ENCODE measurements at regions not wholly inside any gene's neighbourhood (a gene's known extent, or its start where the extent isn't known, plus 50 kb on each side); places are given as distances from the start of the nearest gene placed in this dataset.

GRCh38 chr14:100416921-100417860 is 94.1 kb downstream of the SLC25A47 start:
- Mint-ChIP-seq H3K9me3 (no peaks in the 10 kb centered on the region), H3K36me3 (peaks cover 4% of the 10 kb centered on the region), H3K4me3 (no peak overlapping the region), H3K27me3 (no peaks in the 10 kb centered on the region), H3K27ac (no peak overlapping the region), H3K4me1 (no peaks in the 10 kb centered on the region)
- DNase-seq (no peak), ATAC-seq (ENCODE audit: low read depth) (no peak)
- POLR2A ChIA-PET = no interaction called here

GRCh38 chr14:100419856-100420255 is 96.7 kb downstream of the SLC25A47 start:
- Mint-ChIP-seq H3K27ac (no peak overlapping the region), H3K4me3 (no peak overlapping the region), H3K9me3 (no peaks in the 10 kb centered on the region), H3K27me3 (no peaks in the 10 kb centered on the region), H3K4me1 (peaks cover 2% of the 10 kb centered on the region), H3K36me3 (peaks cover 2% of the 10 kb centered on the region)
- POLR2A ChIA-PET = no interaction called here
- DNase-seq (no peak), ATAC-seq (ENCODE audit: low read depth) (no peak)

- peaks cover 8% of the 10 kb centered on the region for H3K4me1 Mint-ChIP-seq
- DNase-seq (no peak), ATAC-seq (ENCODE audit: low read depth) (no peak)
- no peaks in the 10 kb centered on the region for H3K27me3 Mint-ChIP-seq
- no peak overlapping the region for H3K4me3 Mint-ChIP-seq
- no peak overlapping the region for H3K27ac Mint-ChIP-seq
- H3K9me3 Mint-ChIP-seq = no peaks in the 10 kb centered on the region
- POLR2A ChIA-PET = no interaction called here
- H3K36me3 Mint-ChIP-seq = peaks cover 2% of the 10 kb centered on the region
Observed at GRCh38 chr14:100421756-100422470, 98.8 kb downstream of the SLC25A47 start.

- no peak overlapping the region for H3K4me3 Mint-ChIP-seq
- H3K36me3 Mint-ChIP-seq = peaks cover 2% of the 10 kb centered on the region
- POLR2A ChIA-PET = interaction anchor here (0.7 kb wide), 1 partner anchor 233 kb away, joined by 3 read pairs; no protein-coding TSS in a partner anchor
- no peak overlapping the region for H3K27ac Mint-ChIP-seq
- no peak for DNase-seq
- H3K4me1 Mint-ChIP-seq = peaks cover 12% of the 10 kb centered on the region
- no peaks in the 10 kb centered on the region for H3K27me3 Mint-ChIP-seq
- H3K9me3 Mint-ChIP-seq = no peaks in the 10 kb centered on the region
- no peak for ATAC-seq (ENCODE audit: low read depth)
Observed at GRCh38 chr14:100422556-100423316, 99.6 kb downstream of the SLC25A47 start.

GRCh38 chr14:100423317-100424010 is 100.3 kb downstream of the SLC25A47 start:
- ATAC-seq (ENCODE audit: low read depth) = no peak
- Mint-ChIP-seq H3K27me3 (no peaks in the 10 kb centered on the region), H3K36me3 (peaks cover 2% of the 10 kb centered on the region), H3K4me3 (no peak overlapping the region), H3K27ac (no peak overlapping the region), H3K9me3 (no peaks in the 10 kb centered on the region), H3K4me1 (peaks cover 12% of the 10 kb centered on the region)
- POLR2A ChIA-PET = no interaction called here
- DNase-seq = no peak

- POLR2A ChIA-PET = no interaction called here
- DNase-seq = no peak
- Mint-ChIP-seq H3K36me3 (no peaks in the 10 kb centered on the region), H3K4me3 (no peak overlapping the region), H3K27me3 (no peaks in the 10 kb centered on the region), H3K4me1 (peaks cover 12% of the 10 kb centered on the region), H3K9me3 (no peaks in the 10 kb centered on the region), H3K27ac (peak overlapping the region; percentile 21)
- ATAC-seq (ENCODE audit: low read depth) = peak; percentile 67
Observed at GRCh38 chr14:100424504-100425428, 101.6 kb downstream of the SLC25A47 start.

GRCh38 chr14:100425429-100425827 is 102.3 kb downstream of the SLC25A47 start:
- ATAC-seq (ENCODE audit: low read depth) (no peak), DNase-seq (no peak)
- Mint-ChIP-seq H3K4me1 (peaks cover 12% of the 10 kb centered on the region), H3K36me3 (no peaks in the 10 kb centered on the region), H3K27ac (no peak overlapping the region), H3K27me3 (no peaks in the 10 kb centered on the region), H3K4me3 (no peak overlapping the region), H3K9me3 (no peaks in the 10 kb centered on the region)
- POLR2A ChIA-PET = no interaction called here

GRCh38 chr14:100426314-100426713 is 103.2 kb downstream of the SLC25A47 start:
- Mint-ChIP-seq H3K4me1 (peaks cover 12% of the 10 kb centered on the region), H3K9me3 (no peaks in the 10 kb centered on the region), H3K36me3 (no peaks in the 10 kb centered on the region), H3K27me3 (no peaks in the 10 kb centered on the region), H3K4me3 (no peak overlapping the region), H3K27ac (no peak overlapping the region)
- ATAC-seq (ENCODE audit: low read depth) (no peak), DNase-seq (no peak)
- POLR2A ChIA-PET = no interaction called here

- peaks cover 12% of the 10 kb centered on the region for H3K4me1 Mint-ChIP-seq
- no peak overlapping the region for H3K4me3 Mint-ChIP-seq
- no peak for ATAC-seq (ENCODE audit: low read depth)
- no peak overlapping the region for H3K27ac Mint-ChIP-seq
- H3K36me3 Mint-ChIP-seq = no peaks in the 10 kb centered on the region
- H3K27me3 Mint-ChIP-seq = no peaks in the 10 kb centered on the region
- no peaks in the 10 kb centered on the region for H3K9me3 Mint-ChIP-seq
- POLR2A ChIA-PET = no interaction called here
- no peak for DNase-seq
Observed at GRCh38 chr14:100427166-100427565, 104.0 kb downstream of the SLC25A47 start.

- Mint-ChIP-seq H3K4me1 (peaks cover 12% of the 10 kb centered on the region), H3K27ac (no peak overlapping the region), H3K4me3 (no peak overlapping the region), H3K9me3 (no peaks in the 10 kb centered on the region), H3K27me3 (no peaks in the 10 kb centered on the region), H3K36me3 (no peaks in the 10 kb centered on the region)
- no peak for ATAC-seq (ENCODE audit: low read depth)
- POLR2A ChIA-PET = no interaction called here
- DNase-seq = no peak
Observed at GRCh38 chr14:100428727-100429126, 105.6 kb downstream of the SLC25A47 start.

GRCh38 chr14:100429537-100429936 is 106.4 kb downstream of the SLC25A47 start:
- peaks cover 12% of the 10 kb centered on the region for H3K4me1 Mint-ChIP-seq
- ATAC-seq (ENCODE audit: low read depth) (no peak), DNase-seq (no peak)
- POLR2A ChIA-PET = no interaction called here
- H3K36me3 Mint-ChIP-seq = no peaks in the 10 kb centered on the region
- H3K9me3 Mint-ChIP-seq = no peaks in the 10 kb centered on the region
- H3K27ac Mint-ChIP-seq = no peak overlapping the region
- no peak overlapping the region for H3K4me3 Mint-ChIP-seq
- no peaks in the 10 kb centered on the region for H3K27me3 Mint-ChIP-seq

GRCh38 chr14:100430571-100430970 is 107.4 kb downstream of the SLC25A47 start:
- POLR2A ChIA-PET = no interaction called here

More at GRCh38 chr14:100430571-100430970, 107.4 kb downstream of the SLC25A47 start:
- Mint-ChIP-seq H3K27ac (no peak overlapping the region), H3K4me3 (no peak overlapping the region), H3K9me3 (no peaks in the 10 kb centered on the region), H3K27me3 (no peaks in the 10 kb centered on the region), H3K36me3 (no peaks in the 10 kb centered on the region), H3K4me1 (peaks cover 4% of the 10 kb centered on the region)
- no peak for DNase-seq
- no peak for ATAC-seq (ENCODE audit: low read depth)

Measured in activated naive CD8-positive, alpha-beta T cell treated with anti-CD3 and anti-CD28 coated beads, Interleukin-2, amount 10 ng/mL, durations not matched to agents 7 days and 5 days (primary cell).